ENCODE measurements at regions not wholly inside any gene's neighbourhood (a gene's known extent, or its start where the extent isn't known, plus 50 kb on each side); places are given as distances from the start of the nearest gene placed in this dataset.

DNA sequence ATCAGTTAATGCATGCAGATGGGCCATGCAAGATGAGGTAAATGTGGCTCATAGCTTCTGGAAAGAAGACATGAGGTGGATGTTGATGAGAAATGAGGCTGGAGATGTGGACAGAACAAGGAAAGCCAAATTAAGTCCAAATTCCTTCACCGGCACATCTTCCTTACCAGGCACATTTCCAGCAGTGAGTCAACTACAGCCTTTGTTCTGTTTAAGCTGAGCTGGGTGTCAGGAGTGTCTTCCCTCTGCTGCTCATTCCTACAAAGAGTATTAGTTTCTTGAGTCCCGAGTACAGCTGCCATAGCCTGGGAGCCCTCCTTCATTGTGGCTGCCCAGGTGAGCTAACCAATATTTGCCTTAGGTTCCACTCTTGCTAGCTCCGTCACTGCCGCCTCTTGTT lies 945.0 kb downstream of the SLC4A3 start:
- Histone ChIP-seq H3K4me3 (ENCODE audit: low read depth in 1 of 5, low read length in 5 of 5) (no peak overlapping the region), H3K27me3 (ENCODE audit: control insufficient read depth in 5 of 5, insufficient read depth in 4 of 5, low read length in 5 of 5) (no peaks in the 10 kb centered on the region), H3K9ac (ENCODE audit: low read length in 5 of 5) (no peak overlapping the region), H3K9me3 (ENCODE audit: control insufficient read depth in 5 of 5, low read length in 5 of 5) (no peaks in the 10 kb centered on the region), H3K4me1 (ENCODE audit: control insufficient read depth in 5 of 5, insufficient read depth in 5 of 5, low read length in 5 of 5) (no peaks in the 10 kb centered on the region), H3K27ac (ENCODE audit: low read depth, low read length) (no peak overlapping the region), H3K36me3 (ENCODE audit: control insufficient read depth in 5 of 5, insufficient read depth in 5 of 5, low read length in 5 of 5) (no peaks in the 10 kb centered on the region)

DNA sequence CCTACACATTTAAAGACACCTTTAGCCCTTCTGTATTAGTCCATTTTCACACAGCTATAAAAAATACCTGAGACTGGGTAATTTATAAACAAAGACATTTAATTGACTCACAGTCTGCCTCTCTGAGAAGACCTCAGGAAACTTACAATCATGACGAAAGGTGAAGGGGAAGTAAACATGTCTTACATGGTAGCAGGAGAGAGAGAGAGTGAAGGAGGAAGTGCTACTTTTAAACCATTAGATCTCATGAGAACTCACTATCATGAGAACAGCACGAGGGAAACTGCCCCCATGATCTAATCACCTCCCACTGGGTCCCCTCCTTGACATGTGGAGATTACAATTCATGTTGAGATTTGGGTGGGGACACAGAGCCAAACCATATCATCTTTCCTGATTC lies 946.6 kb downstream of the SLC4A3 start:
- no peak overlapping the region for H3K4me3 ChIP-seq (ENCODE audit: low read depth in 1 of 5, low read length in 5 of 5)
- H3K36me3 ChIP-seq (ENCODE audit: control insufficient read depth in 5 of 5, insufficient read depth in 5 of 5, low read length in 5 of 5), result no peaks in the 10 kb centered on the region
- no peaks in the 10 kb centered on the region for H3K9me3 ChIP-seq (ENCODE audit: control insufficient read depth in 5 of 5, low read length in 5 of 5)
- no peak overlapping the region for H3K27ac ChIP-seq (ENCODE audit: low read depth, low read length)
- no peak overlapping the region for H3K9ac ChIP-seq (ENCODE audit: low read length in 5 of 5)
- H3K27me3 ChIP-seq (ENCODE audit: control insufficient read depth in 5 of 5, insufficient read depth in 4 of 5, low read length in 5 of 5), result no peaks in the 10 kb centered on the region
- no peaks in the 10 kb centered on the region for H3K4me1 ChIP-seq (ENCODE audit: control insufficient read depth in 5 of 5, insufficient read depth in 5 of 5, low read length in 5 of 5)

DNA sequence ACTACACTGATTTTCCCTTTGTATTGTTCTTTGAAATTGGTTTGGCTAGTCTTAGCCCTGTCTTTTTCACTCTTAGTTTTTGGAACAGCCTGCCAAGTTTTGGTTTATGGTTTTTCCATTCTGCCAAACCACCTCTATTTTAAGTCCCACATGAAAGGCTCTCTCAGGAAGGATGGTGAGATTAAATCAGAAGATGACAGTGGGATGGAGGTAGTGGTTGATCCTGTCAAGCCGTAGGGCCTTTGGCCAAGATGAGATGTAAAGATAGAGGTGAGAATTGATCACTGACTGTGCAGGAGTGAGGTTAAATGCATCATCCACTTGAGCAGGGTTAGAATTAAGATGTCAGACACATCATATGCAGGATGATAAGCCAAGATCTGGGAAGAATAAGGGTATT lies 948.5 kb downstream of the SLC4A3 start:
- no peaks in the 10 kb centered on the region for H3K9me3 ChIP-seq (ENCODE audit: control insufficient read depth in 5 of 5, low read length in 5 of 5)
- H3K9ac ChIP-seq (ENCODE audit: low read length in 5 of 5), result no peak overlapping the region
- H3K27me3 ChIP-seq (ENCODE audit: control insufficient read depth in 5 of 5, insufficient read depth in 4 of 5, low read length in 5 of 5), result no peaks in the 10 kb centered on the region
- no peaks in the 10 kb centered on the region for H3K4me1 ChIP-seq (ENCODE audit: control insufficient read depth in 5 of 5, insufficient read depth in 5 of 5, low read length in 5 of 5)
- H3K4me3 ChIP-seq (ENCODE audit: low read depth in 1 of 5, low read length in 5 of 5), result no peak overlapping the region
- no peaks in the 10 kb centered on the region for H3K36me3 ChIP-seq (ENCODE audit: control insufficient read depth in 5 of 5, insufficient read depth in 5 of 5, low read length in 5 of 5)
- no peak overlapping the region for H3K27ac ChIP-seq (ENCODE audit: low read depth, low read length)

DNA sequence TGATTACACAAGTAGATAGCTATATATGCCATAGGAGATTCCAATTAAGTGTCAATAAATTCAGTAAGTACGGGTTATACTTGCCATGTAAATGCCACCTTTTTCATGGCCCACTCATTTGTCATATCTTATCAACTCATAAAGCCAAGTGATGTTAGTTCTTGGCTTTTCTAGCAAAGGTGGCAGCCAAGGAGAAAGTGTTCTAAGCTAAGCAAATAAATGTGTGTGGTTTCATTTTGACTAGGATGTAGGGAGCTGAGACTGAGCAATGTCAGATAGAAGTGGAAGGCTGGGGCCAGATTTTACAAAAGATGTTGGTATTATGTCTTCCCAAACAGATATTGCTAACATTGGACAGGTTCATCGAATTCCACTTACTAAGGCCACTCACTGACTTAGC lies 952.0 kb downstream of the SLC4A3 start:
- H3K9me3 ChIP-seq (ENCODE audit: control insufficient read depth in 5 of 5, low read length in 5 of 5), result no peaks in the 10 kb centered on the region
- H3K36me3 ChIP-seq (ENCODE audit: control insufficient read depth in 5 of 5, insufficient read depth in 5 of 5, low read length in 5 of 5), result no peaks in the 10 kb centered on the region
- no peak overlapping the region for H3K4me3 ChIP-seq (ENCODE audit: low read depth in 1 of 5, low read length in 5 of 5)
- H3K27me3 ChIP-seq (ENCODE audit: control insufficient read depth in 5 of 5, insufficient read depth in 4 of 5, low read length in 5 of 5), result no peaks in the 10 kb centered on the region
- no peak overlapping the region for H3K9ac ChIP-seq (ENCODE audit: low read length in 5 of 5)
- no peaks in the 10 kb centered on the region for H3K4me1 ChIP-seq (ENCODE audit: control insufficient read depth in 5 of 5, insufficient read depth in 5 of 5, low read length in 5 of 5)
- H3K27ac ChIP-seq (ENCODE audit: low read depth, low read length), result no peak overlapping the region

DNA sequence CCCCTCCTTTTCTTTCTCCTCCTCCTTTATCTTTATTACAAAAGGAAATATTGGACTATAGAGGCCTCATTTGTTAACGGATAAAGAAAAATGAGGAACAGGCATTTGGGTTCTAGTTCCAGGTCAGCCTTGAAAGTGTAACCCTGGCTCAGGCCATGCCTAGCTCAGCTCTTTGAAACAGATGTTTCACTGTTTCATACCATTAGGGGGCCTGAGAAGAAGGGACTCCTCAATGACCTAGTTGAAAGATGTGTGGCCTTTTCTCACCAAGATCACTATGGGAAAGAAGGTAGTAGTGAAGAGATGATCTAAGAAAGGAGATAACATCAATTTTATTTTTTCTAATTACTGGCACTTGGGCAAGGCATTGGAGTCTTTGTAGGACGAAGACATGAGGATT lies 952.7 kb downstream of the SLC4A3 start:
- no peak overlapping the region for H3K4me3 ChIP-seq (ENCODE audit: low read depth in 1 of 5, low read length in 5 of 5)
- H3K27ac ChIP-seq (ENCODE audit: low read depth, low read length), result no peak overlapping the region
- no peaks in the 10 kb centered on the region for H3K4me1 ChIP-seq (ENCODE audit: control insufficient read depth in 5 of 5, insufficient read depth in 5 of 5, low read length in 5 of 5)
- H3K9me3 ChIP-seq (ENCODE audit: control insufficient read depth in 5 of 5, low read length in 5 of 5), result no peaks in the 10 kb centered on the region
- no peak overlapping the region for H3K9ac ChIP-seq (ENCODE audit: low read length in 5 of 5)
- no peaks in the 10 kb centered on the region for H3K36me3 ChIP-seq (ENCODE audit: control insufficient read depth in 5 of 5, insufficient read depth in 5 of 5, low read length in 5 of 5)
- no peaks in the 10 kb centered on the region for H3K27me3 ChIP-seq (ENCODE audit: control insufficient read depth in 5 of 5, insufficient read depth in 4 of 5, low read length in 5 of 5)

DNA sequence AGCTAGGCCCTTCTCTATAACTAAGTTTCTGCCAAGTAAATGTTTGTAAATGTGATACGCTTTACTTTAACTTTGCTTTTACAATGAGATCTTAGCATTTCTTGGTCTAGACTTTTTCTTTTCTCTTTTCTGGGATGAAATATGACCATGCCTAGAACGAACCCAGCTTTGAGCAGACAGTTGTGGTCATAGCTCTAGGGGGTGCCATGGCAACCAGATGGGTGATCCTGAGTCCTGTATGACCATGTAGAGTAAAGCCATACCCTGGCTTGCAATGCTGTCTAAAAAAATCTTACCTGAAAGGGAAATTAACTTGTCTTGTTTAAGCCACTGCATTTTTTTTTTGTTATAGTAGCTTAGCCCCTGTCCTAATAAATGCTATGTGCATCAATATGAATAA lies 956.3 kb downstream of the SLC4A3 start:
- Histone ChIP-seq H3K9ac (ENCODE audit: low read length in 5 of 5) (no peak overlapping the region), H3K4me3 (ENCODE audit: low read depth in 1 of 5, low read length in 5 of 5) (no peak overlapping the region), H3K9me3 (ENCODE audit: control insufficient read depth in 5 of 5, low read length in 5 of 5) (no peaks in the 10 kb centered on the region), H3K4me1 (ENCODE audit: control insufficient read depth in 5 of 5, insufficient read depth in 5 of 5, low read length in 5 of 5) (no peaks in the 10 kb centered on the region), H3K36me3 (ENCODE audit: control insufficient read depth in 5 of 5, insufficient read depth in 5 of 5, low read length in 5 of 5) (no peaks in the 10 kb centered on the region), H3K27ac (ENCODE audit: low read depth, low read length) (no peak overlapping the region), H3K27me3 (ENCODE audit: control insufficient read depth in 5 of 5, insufficient read depth in 4 of 5, low read length in 5 of 5) (no peaks in the 10 kb centered on the region)

DNA sequence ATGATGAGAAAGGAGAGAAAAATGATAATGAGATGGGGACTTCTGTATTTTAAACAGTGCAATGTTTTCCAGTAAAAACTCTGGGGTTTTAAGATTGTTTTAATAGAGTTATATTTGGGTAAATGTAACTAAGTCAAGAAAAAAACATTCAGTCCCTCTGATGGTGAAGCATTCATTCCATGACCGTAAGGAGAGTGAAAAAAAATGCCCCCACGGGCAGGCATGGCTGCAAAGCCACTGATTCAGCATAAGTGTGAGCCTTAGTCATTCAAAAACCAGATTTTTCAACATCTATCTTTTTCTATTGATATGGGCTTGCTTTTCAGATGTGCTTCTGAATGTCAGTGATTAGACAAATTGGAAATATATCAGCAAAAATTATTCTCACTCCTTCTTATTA lies 957.8 kb downstream of the SLC4A3 start:
- H3K9ac ChIP-seq (ENCODE audit: low read length in 5 of 5), result no peak overlapping the region
- no peaks in the 10 kb centered on the region for H3K4me1 ChIP-seq (ENCODE audit: control insufficient read depth in 5 of 5, insufficient read depth in 5 of 5, low read length in 5 of 5)
- no peaks in the 10 kb centered on the region for H3K27me3 ChIP-seq (ENCODE audit: control insufficient read depth in 5 of 5, insufficient read depth in 4 of 5, low read length in 5 of 5)
- H3K27ac ChIP-seq (ENCODE audit: low read depth, low read length), result no peak overlapping the region
- H3K4me3 ChIP-seq (ENCODE audit: low read depth in 1 of 5, low read length in 5 of 5), result no peak overlapping the region
- no peaks in the 10 kb centered on the region for H3K9me3 ChIP-seq (ENCODE audit: control insufficient read depth in 5 of 5, low read length in 5 of 5)
- no peaks in the 10 kb centered on the region for H3K36me3 ChIP-seq (ENCODE audit: control insufficient read depth in 5 of 5, insufficient read depth in 5 of 5, low read length in 5 of 5)

DNA sequence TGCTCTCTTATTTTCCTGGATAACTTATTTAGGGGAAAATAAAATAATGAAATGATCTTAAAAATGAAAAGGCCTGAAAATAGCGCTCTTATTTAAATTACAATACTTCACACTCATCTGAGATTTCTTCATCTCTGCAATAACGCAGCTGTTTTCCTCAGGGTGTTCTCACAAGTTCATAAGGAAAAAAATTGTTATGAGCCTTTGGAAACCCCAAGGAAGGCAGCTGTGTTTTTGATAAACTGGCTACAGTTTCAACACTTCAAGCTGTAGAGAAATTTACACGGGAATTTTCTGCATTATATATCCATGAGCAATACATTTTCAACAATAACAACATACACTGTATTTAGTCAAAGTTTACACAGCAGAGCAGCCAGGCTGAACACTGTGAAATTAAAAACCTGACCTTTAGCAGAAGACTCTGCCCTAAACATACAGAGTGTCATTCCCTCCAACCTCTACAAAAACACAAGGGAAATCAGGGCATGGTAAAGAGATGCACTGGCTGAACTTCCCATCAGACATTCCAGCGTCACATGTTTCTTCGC lies 959.6 kb downstream of the SLC4A3 start:
- H3K4me3 ChIP-seq (ENCODE audit: low read depth in 1 of 5, low read length in 5 of 5), result no peak overlapping the region
- no peak overlapping the region for H3K9ac ChIP-seq (ENCODE audit: low read length in 5 of 5)
- H3K36me3 ChIP-seq (ENCODE audit: control insufficient read depth in 5 of 5, insufficient read depth in 5 of 5, low read length in 5 of 5), result no peaks in the 10 kb centered on the region
- no peaks in the 10 kb centered on the region for H3K27me3 ChIP-seq (ENCODE audit: control insufficient read depth in 5 of 5, insufficient read depth in 4 of 5, low read length in 5 of 5)
- H3K4me1 ChIP-seq (ENCODE audit: control insufficient read depth in 5 of 5, insufficient read depth in 5 of 5, low read length in 5 of 5), result no peaks in the 10 kb centered on the region
- no peak overlapping the region for H3K27ac ChIP-seq (ENCODE audit: low read depth, low read length)
- no peaks in the 10 kb centered on the region for H3K9me3 ChIP-seq (ENCODE audit: control insufficient read depth in 5 of 5, low read length in 5 of 5)

DNA sequence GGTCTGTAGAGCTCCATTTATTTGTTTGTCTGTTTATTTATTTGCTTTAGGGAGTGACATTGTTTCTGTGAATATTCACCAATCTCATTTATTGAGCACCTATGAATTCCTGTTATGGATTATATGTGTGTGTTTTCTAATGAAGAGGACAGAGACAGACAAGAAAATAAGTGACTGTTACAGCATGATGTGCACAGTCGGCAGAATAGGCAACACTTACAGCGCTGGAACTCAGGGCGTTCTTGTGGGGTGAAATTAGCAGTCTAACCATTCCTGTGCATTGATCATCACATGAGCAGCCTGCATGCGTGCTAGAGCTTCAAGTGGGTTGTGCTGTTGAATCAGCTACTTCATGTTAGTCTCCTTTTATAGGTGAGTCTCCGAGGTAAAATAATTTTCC lies 960.7 kb downstream of the SLC4A3 start:
- no peaks in the 10 kb centered on the region for H3K36me3 ChIP-seq (ENCODE audit: control insufficient read depth in 5 of 5, insufficient read depth in 5 of 5, low read length in 5 of 5)

DNA sequence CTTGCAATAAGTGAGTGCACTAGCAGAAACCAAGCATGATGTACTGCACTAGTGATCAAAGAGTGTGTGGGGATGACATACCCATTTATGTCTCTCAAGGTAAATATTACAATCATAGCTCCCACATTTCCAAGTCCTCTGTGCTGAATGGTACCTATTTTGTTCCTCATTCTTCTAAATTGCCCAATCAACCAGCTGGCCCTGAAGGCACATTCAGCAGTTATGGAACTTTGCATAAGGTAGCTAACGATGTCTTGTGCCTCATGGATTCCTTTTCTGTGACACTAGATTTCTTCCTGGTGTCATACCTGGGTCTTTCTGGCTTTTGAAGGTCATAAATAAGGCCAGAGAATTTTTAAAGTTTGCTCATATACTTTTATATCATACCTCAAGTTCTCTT lies 963.0 kb downstream of the SLC4A3 start:
- Histone ChIP-seq H3K36me3 (ENCODE audit: control insufficient read depth in 5 of 5, insufficient read depth in 5 of 5, low read length in 5 of 5) (no peaks in the 10 kb centered on the region), H3K4me1 (ENCODE audit: control insufficient read depth in 5 of 5, insufficient read depth in 5 of 5, low read length in 5 of 5) (no peaks in the 10 kb centered on the region), H3K27ac (ENCODE audit: low read depth, low read length) (no peak overlapping the region), H3K4me3 (ENCODE audit: low read depth in 1 of 5, low read length in 5 of 5) (no peak overlapping the region), H3K9ac (ENCODE audit: low read length in 5 of 5) (no peak overlapping the region), H3K27me3 (ENCODE audit: control insufficient read depth in 5 of 5, insufficient read depth in 4 of 5, low read length in 5 of 5) (no peaks in the 10 kb centered on the region), H3K9me3 (ENCODE audit: control insufficient read depth in 5 of 5, low read length in 5 of 5) (no peaks in the 10 kb centered on the region)

More for the DNA sequence above, 960.7 kb downstream of the SLC4A3 start:
- Histone ChIP-seq H3K9me3 (ENCODE audit: control insufficient read depth in 5 of 5, low read length in 5 of 5) (no peaks in the 10 kb centered on the region), H3K4me3 (ENCODE audit: low read depth in 1 of 5, low read length in 5 of 5) (no peak overlapping the region), H3K9ac (ENCODE audit: low read length in 5 of 5) (no peak overlapping the region), H3K27ac (ENCODE audit: low read depth, low read length) (no peak overlapping the region), H3K27me3 (ENCODE audit: control insufficient read depth in 5 of 5, insufficient read depth in 4 of 5, low read length in 5 of 5) (no peaks in the 10 kb centered on the region), H3K4me1 (ENCODE audit: control insufficient read depth in 5 of 5, insufficient read depth in 5 of 5, low read length in 5 of 5) (no peaks in the 10 kb centered on the region)

DNA sequence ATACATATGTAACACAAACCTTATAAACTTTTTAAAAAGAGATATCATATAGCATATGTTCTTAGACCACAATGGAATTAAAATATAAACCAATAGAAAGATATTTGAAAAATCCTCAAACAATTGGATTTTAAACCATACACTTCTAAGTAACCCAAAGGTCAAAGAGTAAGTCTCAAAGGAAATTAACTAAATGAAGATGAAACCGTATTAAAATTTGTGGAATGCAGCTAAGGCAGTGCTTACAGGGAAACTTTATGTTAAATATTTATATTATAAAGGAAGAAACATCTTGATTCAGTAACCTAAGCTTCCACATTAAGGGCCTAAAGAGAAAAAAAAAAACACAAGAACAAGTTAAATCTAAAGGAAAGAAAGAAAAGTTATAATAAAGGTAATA lies 966.1 kb downstream of the SLC4A3 start:
- Histone ChIP-seq H3K9me3 (ENCODE audit: control insufficient read depth in 5 of 5, low read length in 5 of 5) (peaks cover 0 to 3% (median 0%) of the 10 kb centered on the region in 5 donors), H3K27ac (ENCODE audit: low read depth, low read length) (no peak overlapping the region), H3K9ac (ENCODE audit: low read length in 5 of 5) (no peak overlapping the region), H3K4me1 (ENCODE audit: control insufficient read depth in 5 of 5, insufficient read depth in 5 of 5, low read length in 5 of 5) (no peaks in the 10 kb centered on the region), H3K4me3 (ENCODE audit: low read depth in 1 of 5, low read length in 5 of 5) (no peak overlapping the region), H3K27me3 (ENCODE audit: control insufficient read depth in 5 of 5, insufficient read depth in 4 of 5, low read length in 5 of 5) (no peaks in the 10 kb centered on the region), H3K36me3 (ENCODE audit: control insufficient read depth in 5 of 5, insufficient read depth in 5 of 5, low read length in 5 of 5) (no peaks in the 10 kb centered on the region)

All from subcutaneous abdominal adipose tissue (tissue), 5 donors.